ENCODE measurements at regions not wholly inside any gene's neighbourhood (a gene's known extent, or its start where the extent isn't known, plus 50 kb on each side); places are given as distances from the start of the nearest gene placed in this dataset.

DNA sequence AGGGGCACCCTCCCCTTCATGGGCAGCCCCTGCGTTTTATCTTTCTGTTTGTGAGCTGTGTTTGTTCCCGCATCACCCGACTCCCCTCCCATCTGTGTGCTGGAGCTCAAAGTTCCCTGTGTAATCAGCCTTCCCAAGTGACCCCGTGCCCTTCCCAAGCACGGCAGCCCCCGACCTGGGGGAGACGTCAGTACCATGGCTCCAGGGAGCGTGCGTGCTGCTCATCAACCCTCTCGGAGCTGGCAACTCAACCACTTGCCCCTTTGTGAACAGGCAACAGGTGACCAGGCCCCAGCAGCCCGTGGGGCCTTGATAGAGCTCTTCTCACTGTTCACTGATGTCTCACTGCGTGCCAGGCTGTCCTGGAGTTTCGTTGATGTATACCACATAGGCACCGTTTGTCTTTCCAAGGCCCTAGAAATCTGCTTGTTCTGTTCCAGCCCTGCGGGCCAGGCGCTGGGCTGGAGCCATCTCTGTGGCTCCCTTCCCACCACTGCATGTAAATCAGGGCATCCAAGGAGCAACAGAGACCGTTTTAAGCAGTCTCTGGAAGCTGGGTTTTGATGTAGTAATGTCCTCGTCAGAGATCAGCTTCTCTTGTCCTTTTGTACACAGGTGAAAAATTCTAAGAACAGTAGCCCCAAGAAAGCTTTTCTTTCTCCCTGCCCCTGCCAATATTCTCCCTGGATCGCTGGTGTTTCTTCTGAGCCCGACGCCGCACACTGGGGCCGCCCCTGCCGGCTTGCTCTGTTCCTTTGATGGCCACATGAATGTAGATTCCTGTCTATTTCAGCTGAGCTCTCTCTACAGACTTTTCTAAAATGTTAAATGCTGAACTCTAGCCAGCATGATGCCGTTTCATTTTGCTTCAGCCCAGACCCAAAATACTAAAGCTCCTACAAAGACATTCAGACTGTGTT, 107.0 kb upstream of the PTPRM start:
- H3K36me3 ChIP-seq, result no peaks in the 10 kb centered on the region
- TF ChIP-seq POLR2AphosphoS5 (IDR thresholded peaks at IDR 0.05) (peak in 1 of 4 donors; percentile 7), POLR2A (IDR thresholded peaks at IDR 0.05) (no peak)
- intact Hi-C loops (cut with DNase I), result loop anchor here (2.0 kb wide), 1 partner anchor 107 kb away; the partner anchor contains the start of gene PTPRM
- no peaks in the 10 kb centered on the region for H3K27me3 ChIP-seq
- peak; percentile 77 for DNase-seq
- peak overlapping the region in 3 of 4 donors; percentile 14 to 37 (median 25) for H3K4me3 ChIP-seq
- peak overlapping the region; percentile 84 to 89 (median 85) for H3K27ac ChIP-seq
- H3K4me1 ChIP-seq, result peaks cover 0 to 60% (median 56%) of the 10 kb centered on the region in 4 donors
- 38 to 67% methylated on average over 25 of the region's 25 CpGs for WGBS, 2 donors
- no peaks in the 10 kb centered on the region for H3K9me3 ChIP-seq

DNA sequence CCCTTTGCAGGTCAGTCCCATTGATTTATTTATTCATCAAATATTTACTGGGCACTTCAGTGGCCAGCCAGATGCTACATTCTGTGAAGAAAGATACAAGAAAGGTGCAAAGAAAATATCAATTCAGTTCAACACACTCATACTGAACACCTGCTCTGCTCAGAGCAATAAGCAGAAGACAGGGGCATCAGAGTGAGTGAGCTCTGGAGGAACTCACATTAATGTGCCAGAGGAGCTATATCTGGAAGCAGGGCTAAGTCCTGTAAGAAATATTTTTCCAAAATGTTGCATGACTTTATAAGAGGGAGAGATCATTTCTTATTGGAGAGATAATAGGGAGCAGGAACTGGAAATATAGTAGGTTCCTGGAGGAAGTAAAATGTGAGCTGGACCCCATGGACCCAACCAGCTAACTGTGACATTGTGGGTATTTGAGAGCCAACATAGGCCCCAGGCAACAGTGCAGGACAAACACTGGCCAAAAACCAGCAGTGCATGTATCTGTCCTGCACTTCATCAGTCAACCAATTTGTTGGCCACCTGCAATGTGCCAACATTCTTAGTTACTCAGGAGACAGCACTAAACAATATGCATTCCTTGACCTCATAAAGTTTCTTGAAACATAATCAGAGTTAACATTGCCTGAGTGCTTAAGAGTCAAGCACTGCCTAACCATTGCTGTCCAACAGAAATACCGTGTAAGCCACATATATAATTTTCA, 102.7 kb upstream of the PTPRM start:
- TF ChIP-seq, protein P1, sequence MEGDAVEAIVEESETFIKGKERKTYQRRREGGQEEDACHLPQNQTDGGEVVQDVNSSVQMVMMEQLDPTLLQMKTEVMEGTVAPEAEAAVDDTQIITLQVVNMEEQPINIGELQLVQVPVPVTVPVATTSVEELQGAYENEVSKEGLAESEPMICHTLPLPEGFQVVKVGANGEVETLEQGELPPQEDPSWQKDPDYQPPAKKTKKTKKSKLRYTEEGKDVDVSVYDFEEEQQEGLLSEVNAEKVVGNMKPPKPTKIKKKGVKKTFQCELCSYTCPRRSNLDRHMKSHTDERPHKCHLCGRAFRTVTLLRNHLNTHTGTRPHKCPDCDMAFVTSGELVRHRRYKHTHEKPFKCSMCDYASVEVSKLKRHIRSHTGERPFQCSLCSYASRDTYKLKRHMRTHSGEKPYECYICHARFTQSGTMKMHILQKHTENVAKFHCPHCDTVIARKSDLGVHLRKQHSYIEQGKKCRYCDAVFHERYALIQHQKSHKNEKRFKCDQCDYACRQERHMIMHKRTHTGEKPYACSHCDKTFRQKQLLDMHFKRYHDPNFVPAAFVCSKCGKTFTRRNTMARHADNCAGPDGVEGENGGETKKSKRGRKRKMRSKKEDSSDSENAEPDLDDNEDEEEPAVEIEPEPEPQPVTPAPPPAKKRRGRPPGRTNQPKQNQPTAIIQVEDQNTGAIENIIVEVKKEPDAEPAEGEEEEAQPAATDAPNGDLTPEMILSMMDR (IDR thresholded peaks at IDR 0.05), result no peak
- TF ChIP-seq POLR2AphosphoS5 (IDR thresholded peaks at IDR 0.05), result peak; percentile 72 to 97 (median 92)
- no peak for TF ChIP-seq POLR2A (IDR thresholded peaks at IDR 0.05)
- TF ChIP-seq EP300 (IDR thresholded peaks at IDR 0.05), result peak; percentile 41 to 91 (median 74)
- peak overlapping the region; percentile 69 to 89 (median 77) for H3K27ac ChIP-seq
- no peaks in the 10 kb centered on the region for H3K9me3 ChIP-seq
- no peak overlapping the region for H3K4me3 ChIP-seq
- H3K27me3 ChIP-seq, result no peaks in the 10 kb centered on the region
- no peaks in the 10 kb centered on the region for H3K36me3 ChIP-seq
- intact Hi-C loops (cut with DNase I), result loop anchor here (2.0 kb wide), 1 partner anchor 18 kb away; no protein-coding TSS in a partner anchor
- WGBS, 2 donors, result 58 to 64% methylated on average over 1 of the region's 1 CpG
- DNase-seq, result peak; percentile 84
- H3K4me1 ChIP-seq, result peaks cover 0 to 66% (median 62%) of the 10 kb centered on the region in 4 donors

DNA sequence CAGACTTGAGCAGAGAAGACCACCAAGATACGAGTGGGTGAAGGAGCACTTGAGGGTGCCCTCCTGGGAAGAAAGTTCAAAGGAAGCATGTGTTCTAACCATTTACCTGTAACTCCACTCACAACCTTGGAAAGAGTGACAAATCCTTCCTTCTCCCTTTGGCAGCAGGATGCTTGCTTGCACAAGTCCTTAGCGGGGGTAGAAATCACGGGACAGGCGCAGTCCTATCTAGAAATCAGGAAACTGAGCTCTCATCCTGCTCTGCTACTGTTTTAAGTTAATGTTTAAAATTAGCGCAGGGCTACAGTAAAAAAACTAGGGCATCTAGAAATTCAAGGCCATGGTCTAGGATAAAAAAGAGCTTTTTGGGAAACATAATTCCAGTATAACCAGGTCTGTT, 100.9 kb upstream of the PTPRM start:
- TF ChIP-seq POLR2AphosphoS5 (IDR thresholded peaks at IDR 0.05) (no peak), POLR2A (IDR thresholded peaks at IDR 0.05) (no peak), EP300 (IDR thresholded peaks at IDR 0.05) (no peak)
- TF ChIP-seq, protein P1 (IDR thresholded peaks at IDR 0.05), result no peak
- peak overlapping the region in 1 of 4 donors; percentile 70 for H3K27ac ChIP-seq
- intact Hi-C loops (cut with DNase I), result no loop called here
- no peaks in the 10 kb centered on the region for H3K9me3 ChIP-seq
- 46 to 56% methylated on average over 5 of the region's 5 CpGs for WGBS, 2 donors
- no peak for DNase-seq
- no peak overlapping the region for H3K4me3 ChIP-seq
- H3K36me3 ChIP-seq, result no peaks in the 10 kb centered on the region
- H3K27me3 ChIP-seq, result no peaks in the 10 kb centered on the region
- H3K4me1 ChIP-seq, result peaks cover 0 to 64% (median 58%) of the 10 kb centered on the region in 4 donors

DNA sequence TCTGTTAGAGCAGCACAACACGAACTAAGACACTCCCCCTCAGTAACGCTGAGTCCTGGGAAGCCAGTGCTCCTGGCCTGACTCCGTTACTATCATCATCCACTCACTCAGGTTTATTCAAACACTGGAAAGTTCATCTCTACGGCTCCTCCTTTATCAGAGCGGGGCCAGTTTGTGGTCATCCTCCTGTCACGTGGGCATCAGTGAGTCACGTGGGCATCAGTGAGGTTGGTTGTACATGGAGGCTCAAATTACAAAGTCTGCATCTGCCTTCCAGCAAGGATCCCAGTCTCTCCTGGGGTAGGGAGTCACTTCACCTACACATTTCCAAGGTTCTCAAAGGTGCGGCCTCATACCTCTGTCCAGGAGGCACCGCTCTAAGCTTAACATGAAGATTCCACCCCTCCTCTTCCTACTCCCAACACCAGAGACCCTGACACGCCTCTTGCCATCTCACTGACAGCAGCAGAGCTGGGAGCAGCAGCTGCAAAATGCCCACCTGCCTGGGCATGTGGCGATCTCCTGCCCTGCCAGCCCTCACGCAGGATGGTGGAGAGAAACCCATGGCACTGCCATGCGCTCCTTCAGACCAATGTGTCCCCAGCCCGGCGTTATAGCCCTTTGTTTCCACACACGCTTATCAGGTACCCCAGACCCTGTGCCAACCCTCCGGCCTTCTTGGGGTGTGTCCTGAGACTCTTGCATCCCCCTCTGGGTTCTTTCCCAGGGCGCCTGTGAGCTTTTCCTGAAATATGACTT, 99.2 kb upstream of the PTPRM start:
- Histone ChIP-seq H3K36me3 (no peaks in the 10 kb centered on the region), H3K27me3 (no peaks in the 10 kb centered on the region), H3K9me3 (no peaks in the 10 kb centered on the region), H3K4me3 (no peak overlapping the region), H3K27ac (no peak overlapping the region), H3K4me1 (peaks cover 0 to 50% (median 43%) of the 10 kb centered on the region in 4 donors)
- no peak for DNase-seq
- intact Hi-C loops (cut with DNase I), result no loop called here
- 70 to 85% methylated on average over 18 of the region's 18 CpGs for WGBS, 2 donors
- TF ChIP-seq POLR2A (IDR thresholded peaks at IDR 0.05) (no peak), EP300 (IDR thresholded peaks at IDR 0.05) (no peak), POLR2AphosphoS5 (IDR thresholded peaks at IDR 0.05) (no peak)
- TF ChIP-seq, protein P1 (IDR thresholded peaks at IDR 0.05), result no peak

Measured in sigmoid colon (tissue), 6 donors.